Choroid plexus epithelial cell (primary cell): ENCODE measurements at regions not wholly inside any gene's neighbourhood (a gene's known extent, or its start where the extent isn't known, plus 50 kb on each side); places are given as distances from the start of the nearest gene placed in this dataset.

Source experiments
- DNase-seq: peaks from one replicate; pipeline ENCODE4 v3.0.0-alpha.2; 2010; ENCODE audit warnings: low read depth
- H3K4me3 ChIP-seq: 2 replicates; pipeline ENCODE4 v1.5.1; 2011; ENCODE audit warnings: low read depth, mild to moderate bottlenecking, control low read depth, low read length, moderate library complexity
- TF ChIP-seq, protein P1 (sequence below): conservative IDR thresholded peaks from 2 replicates; pipeline ENCODE4 v1.5.1; 2011; ENCODE audit warnings: low read depth, mild to moderate bottlenecking, control low read depth, inconsistent platforms, low read length, moderate library complexity

DNA sequence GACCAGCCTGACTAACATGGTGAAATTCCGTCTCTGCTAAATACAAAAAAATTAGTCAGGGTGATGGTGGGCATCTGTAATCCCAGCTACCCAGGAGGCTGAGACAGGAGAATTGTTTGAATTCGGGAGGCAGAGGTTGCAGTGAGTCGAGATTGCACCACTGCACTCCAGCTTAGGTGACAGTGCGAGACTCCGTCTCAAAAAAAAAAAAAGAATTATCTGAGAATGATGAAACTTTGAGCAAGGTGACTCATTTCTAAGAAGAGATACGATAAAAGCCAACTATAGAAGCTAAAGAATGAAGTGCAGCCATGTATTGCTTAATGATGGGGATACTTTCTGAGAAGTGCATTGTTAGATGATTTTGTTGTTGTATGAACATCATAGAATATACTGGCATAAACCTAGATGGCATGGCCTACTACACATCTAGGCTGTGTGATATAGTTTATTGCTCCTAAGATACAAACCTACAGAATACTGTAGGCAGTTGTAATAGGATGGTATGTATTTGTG, 64.7 kb downstream of the SNRPE start:
- DNase-seq: peak; percentile 81
- TF ChIP-seq, protein P1, sequence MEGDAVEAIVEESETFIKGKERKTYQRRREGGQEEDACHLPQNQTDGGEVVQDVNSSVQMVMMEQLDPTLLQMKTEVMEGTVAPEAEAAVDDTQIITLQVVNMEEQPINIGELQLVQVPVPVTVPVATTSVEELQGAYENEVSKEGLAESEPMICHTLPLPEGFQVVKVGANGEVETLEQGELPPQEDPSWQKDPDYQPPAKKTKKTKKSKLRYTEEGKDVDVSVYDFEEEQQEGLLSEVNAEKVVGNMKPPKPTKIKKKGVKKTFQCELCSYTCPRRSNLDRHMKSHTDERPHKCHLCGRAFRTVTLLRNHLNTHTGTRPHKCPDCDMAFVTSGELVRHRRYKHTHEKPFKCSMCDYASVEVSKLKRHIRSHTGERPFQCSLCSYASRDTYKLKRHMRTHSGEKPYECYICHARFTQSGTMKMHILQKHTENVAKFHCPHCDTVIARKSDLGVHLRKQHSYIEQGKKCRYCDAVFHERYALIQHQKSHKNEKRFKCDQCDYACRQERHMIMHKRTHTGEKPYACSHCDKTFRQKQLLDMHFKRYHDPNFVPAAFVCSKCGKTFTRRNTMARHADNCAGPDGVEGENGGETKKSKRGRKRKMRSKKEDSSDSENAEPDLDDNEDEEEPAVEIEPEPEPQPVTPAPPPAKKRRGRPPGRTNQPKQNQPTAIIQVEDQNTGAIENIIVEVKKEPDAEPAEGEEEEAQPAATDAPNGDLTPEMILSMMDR: no peak
- no peak overlapping the region for H3K4me3 ChIP-seq

DNA sequence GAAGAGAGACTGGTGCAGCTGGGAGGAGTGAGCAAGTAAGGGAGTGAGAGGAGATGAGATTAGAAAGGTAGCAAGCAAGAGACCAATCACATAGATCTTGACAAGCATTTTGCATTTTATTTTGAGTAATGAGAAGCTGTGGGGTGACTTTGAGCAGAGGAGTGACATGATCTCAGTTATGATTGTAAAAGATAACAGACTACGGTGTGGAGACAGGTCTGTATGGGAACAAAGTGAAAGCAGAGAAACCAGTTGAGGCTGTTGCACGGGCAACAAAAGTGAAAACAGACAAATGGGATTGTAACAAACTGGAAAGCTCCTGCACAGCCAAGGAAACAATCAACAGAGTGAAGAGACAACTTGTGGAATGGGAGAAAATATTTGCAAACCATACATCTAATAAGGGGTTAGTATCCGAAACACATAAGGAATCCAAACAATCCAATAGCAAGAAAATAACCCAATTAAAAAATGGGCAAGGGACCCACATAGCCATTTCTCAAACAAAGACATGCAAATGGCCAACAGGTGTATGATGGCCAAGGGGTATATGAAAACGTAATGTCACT, 68.4 kb downstream of the SNRPE start:
- H3K4me3 ChIP-seq: no peak overlapping the region
- TF ChIP-seq, protein P1: no peak
- no peak for DNase-seq

DNA sequence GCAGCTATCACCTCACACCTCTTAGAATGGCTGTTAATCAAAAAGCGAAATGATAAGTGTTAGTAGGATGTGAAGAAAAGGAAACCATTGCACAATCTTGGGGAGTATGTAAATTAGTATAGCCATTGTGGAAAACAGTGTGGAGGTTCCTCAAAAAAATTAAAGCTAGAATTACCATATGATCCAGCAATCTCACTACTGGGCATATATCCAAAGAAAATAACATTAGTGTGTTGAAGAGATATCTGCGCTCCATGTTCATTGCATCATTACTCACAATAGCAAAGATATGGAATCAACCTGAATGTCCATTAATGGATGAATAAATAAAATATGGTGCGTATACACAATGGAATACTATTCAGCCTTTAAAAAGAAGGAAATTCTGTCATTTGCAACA, 68.9 kb downstream of the SNRPE start:
- H3K4me3 ChIP-seq: no peak overlapping the region
- TF ChIP-seq, protein P1: no peak
- DNase-seq: peak; percentile 86

DNA sequence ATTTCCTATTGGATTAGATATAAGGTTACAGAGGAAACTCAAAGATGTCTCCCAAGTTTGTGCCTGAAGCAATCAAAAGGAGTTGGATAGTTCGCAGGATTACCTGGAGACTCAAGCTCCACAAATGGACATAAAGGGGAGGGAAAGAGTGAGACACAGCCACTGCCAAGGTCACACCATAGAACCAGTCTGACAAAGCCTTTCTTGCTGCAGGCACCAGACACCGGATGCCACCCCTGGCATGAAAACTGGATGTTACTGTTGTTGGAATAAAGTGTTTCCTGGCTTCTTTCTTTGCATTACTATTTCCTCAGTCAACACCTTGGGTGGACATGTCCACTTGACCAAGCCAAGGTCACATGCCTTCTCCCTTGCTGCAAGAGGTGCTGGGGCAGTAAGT, 70.6 kb downstream of the SNRPE start:
- TF ChIP-seq, protein P1: no peak
- no peak overlapping the region for H3K4me3 ChIP-seq
- no peak for DNase-seq

DNA sequence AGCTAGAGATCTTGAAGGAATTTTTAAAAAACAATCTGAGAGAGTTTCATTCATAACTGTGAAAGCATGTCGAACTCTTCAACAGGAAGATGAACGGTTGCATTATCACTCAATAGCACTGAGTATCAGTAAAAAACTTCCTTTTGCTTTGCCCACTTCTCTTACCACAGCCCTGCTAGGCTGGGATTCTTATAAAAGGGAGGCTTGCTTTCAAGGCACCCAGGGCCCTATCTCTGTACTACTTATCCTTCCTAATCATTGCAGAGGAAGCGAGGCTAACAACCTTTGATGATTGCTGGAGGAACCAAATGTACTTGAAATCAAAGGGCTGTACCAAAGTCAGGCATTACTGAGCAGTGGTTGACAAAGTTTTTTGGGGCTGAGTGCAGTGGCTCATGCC, 71.2 kb downstream of the SNRPE start:
- no peak overlapping the region for H3K4me3 ChIP-seq
- no peak for DNase-seq
- TF ChIP-seq, protein P1: no peak

DNA sequence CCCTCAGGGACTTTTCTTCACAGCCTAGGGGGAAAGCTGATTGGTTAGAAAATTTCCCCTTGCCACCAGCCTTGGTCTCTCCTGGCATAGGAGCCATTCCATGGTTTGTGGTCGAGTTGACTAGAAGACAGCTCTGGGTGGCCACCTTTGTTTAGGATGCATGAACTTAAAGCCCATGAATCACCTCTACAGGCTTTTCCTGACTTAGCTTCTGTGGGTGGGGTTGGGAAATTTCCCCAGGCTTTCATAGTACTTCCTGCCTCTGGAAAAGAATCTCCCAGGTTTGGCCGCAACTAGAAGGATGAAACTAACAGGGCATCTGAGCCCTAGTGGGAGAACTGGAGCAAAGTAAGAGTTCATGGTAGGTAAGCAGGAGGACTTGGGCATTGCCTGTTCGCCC, 72.6 kb downstream of the SNRPE start:
- TF ChIP-seq, protein P1: no peak
- H3K4me3 ChIP-seq: no peak overlapping the region

DNA sequence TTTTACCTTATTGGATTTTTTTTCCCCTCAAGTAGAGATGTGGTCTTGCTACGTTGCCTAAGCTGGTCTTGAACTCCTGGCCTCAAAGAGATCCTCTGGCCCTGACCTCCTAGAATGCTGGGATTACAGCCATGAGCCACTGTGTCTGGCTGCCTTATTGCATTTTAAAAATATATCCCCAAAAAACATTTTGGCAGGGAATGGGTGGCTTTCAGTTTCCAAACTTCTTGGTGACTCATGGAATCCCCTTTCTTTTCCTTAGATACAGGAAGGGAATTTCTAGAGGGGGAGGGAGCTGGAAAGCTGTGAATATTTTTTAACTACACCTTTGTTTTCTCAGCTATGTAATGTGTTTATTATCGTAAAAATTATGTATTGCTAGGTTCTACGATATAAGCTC, 73.3 kb downstream of the SNRPE start:
- no peak for DNase-seq
- H3K4me3 ChIP-seq: no peak overlapping the region

More for the DNA sequence above, 72.6 kb downstream of the SNRPE start:
- no peak for DNase-seq

More for the DNA sequence above, 73.3 kb downstream of the SNRPE start:
- TF ChIP-seq, protein P1: no peak
